Smooth muscle cell (in vitro differentiated cells): ENCODE measurements at regions not wholly inside any gene's neighbourhood (a gene's known extent, or its start where the extent isn't known, plus 50 kb on each side); places are given as distances from the start of the nearest gene placed in this dataset.

Experiments
- DNase-seq: peaks from one replicate; lab custom pipeline; 2025; ENCODE audit not compliant: unreplicated experiment; lab: John Stamatoyannopoulos, UW
- H2AFZ ChIP-seq: fragments of 200-600 bp; sonication (generic); 2 replicates; pipeline ENCODE4 v1.6.0; 2016; ENCODE audit warnings: antibody characterized with exemption, low read depth, mild to moderate bottlenecking
- H3F3A ChIP-seq: fragments of 200-600 bp; sonication (generic); 2 replicates; pipeline ENCODE4 v1.6.0; 2017; ENCODE audit warnings: antibody characterized with exemption, low read depth
- H3K27ac ChIP-seq: fragments of 200-600 bp; sonication (generic); 2 replicates; pipeline ENCODE4 v1.5.1; 2016; ENCODE audit warnings: low read depth, mild to moderate bottlenecking
- H3K27me3 ChIP-seq: fragments of 200-600 bp; sonication (generic); 2 replicates; pipeline ENCODE4 v1.6.1; 2016; ENCODE audit warnings: low read depth, mild to moderate bottlenecking
- H3K36me3 ChIP-seq: fragments of 200-600 bp; sonication (generic); 2 replicates; pipeline ENCODE4 v1.5.1; 2016; ENCODE audit warnings: low read depth
- H3K4me1 ChIP-seq: fragments of 200-600 bp; sonication (generic); 2 replicates; pipeline ENCODE4 v1.5.1; 2016; ENCODE audit warnings: low read depth
- H3K4me2 ChIP-seq: fragments of 200-600 bp; sonication (generic); 2 replicates; pipeline ENCODE4 v1.6.0; 2016; ENCODE audit warnings: mild to moderate bottlenecking
- H3K4me3 ChIP-seq: fragments of 200-600 bp; sonication (generic); 2 replicates; pipeline ENCODE4 v1.5.1; 2016; ENCODE audit warnings: mild to moderate bottlenecking
- H3K79me2 ChIP-seq: fragments of 200-600 bp; sonication (generic); 2 replicates; pipeline ENCODE4 v1.6.0; 2016; ENCODE audit warnings: low read depth, mild to moderate bottlenecking
- H3K9ac ChIP-seq: fragments of 200-600 bp; sonication (generic); 2 replicates; pipeline ENCODE4 v1.6.0; 2016; ENCODE audit warnings: low read depth
- H3K9me3 ChIP-seq: fragments of 200-600 bp; sonication (generic); replicated peaks from 2 replicates; pipeline ENCODE4 v1.5.1; 2016; ENCODE audit warnings: low read depth
- H4K20me1 ChIP-seq: fragments of 200-600 bp; sonication (generic); 2 replicates; pipeline ENCODE4 v1.6.0; 2016; ENCODE audit warnings: low read depth
- CTCF ChIP-seq: fragments of 200-600 bp; sonication (generic); IDR thresholded peaks from 2 replicates; pipeline ENCODE4 v1.5.1; 2017; ENCODE audit warnings: borderline replicate concordance, mild to moderate bottlenecking, antibody characterized with exemption; ENCODE audit not compliant: insufficient read depth, poor library complexity, severe bottlenecking
- WGBS: methylation state at CpG from one replicate; pipeline ENCODE4 v1.1.7; 2016; ENCODE audit warnings: low lambda C conversion rate; 5-methylcytosine and 5-hydroxymethylcytosine counted together

- WGBS: 97% methylated on average over 1 of the region's 1 CpG
- Histone ChIP-seq H3K27ac (no peak overlapping the region), H3K36me3 (no peaks in the 10 kb centered on the region), H3K9ac (no peak overlapping the region), H3K9me3 (no peaks in the 10 kb centered on the region), H3K27me3 (no peaks in the 10 kb centered on the region), H3K4me2 (no peak overlapping the region), H2AFZ (no peak overlapping the region), H3K4me3 (no peak overlapping the region), H4K20me1 (no peaks in the 10 kb centered on the region), H3K4me1 (peaks cover 10% of the 10 kb centered on the region), H3K79me2 (no peaks in the 10 kb centered on the region), H3F3A (peaks cover 7% of the 10 kb centered on the region)
- no peak for TF ChIP-seq CTCF
- no peak for DNase-seq
Observed at GRCh38 chr1:172970186-172970585, 80.6 kb downstream of the TNFSF18 start.

GRCh38 chr1:172971241-172971640 is 79.5 kb downstream of the TNFSF18 start:
- H3K27ac ChIP-seq: no peak overlapping the region
- no peak overlapping the region for H3K4me3 ChIP-seq
- peak overlapping the region; percentile 19 for H3K4me2 ChIP-seq
- H4K20me1 ChIP-seq: no peaks in the 10 kb centered on the region
- H3K4me1 ChIP-seq: peaks cover 10% of the 10 kb centered on the region
- H3K27me3 ChIP-seq: no peaks in the 10 kb centered on the region
- H3K9ac ChIP-seq: no peak overlapping the region
- TF ChIP-seq CTCF: no peak
- peaks cover 7% of the 10 kb centered on the region for H3F3A ChIP-seq
- 57% methylated on average over 4 of the region's 4 CpGs for WGBS
- H3K79me2 ChIP-seq: no peaks in the 10 kb centered on the region
- H3K36me3 ChIP-seq: no peaks in the 10 kb centered on the region
- H3K9me3 ChIP-seq: no peaks in the 10 kb centered on the region
- peak overlapping the region; percentile 14 for H2AFZ ChIP-seq
- no peak for DNase-seq

GRCh38 chr1:172972258-172972657 is 78.5 kb downstream of the TNFSF18 start:
- WGBS: 81% methylated on average over 2 of the region's 2 CpGs
- Histone ChIP-seq H2AFZ (no peak overlapping the region), H3K27ac (no peak overlapping the region), H3K9ac (no peak overlapping the region), H3F3A (peaks cover 7% of the 10 kb centered on the region), H3K36me3 (no peaks in the 10 kb centered on the region), H3K9me3 (no peaks in the 10 kb centered on the region), H3K4me1 (peaks cover 10% of the 10 kb centered on the region), H3K79me2 (no peaks in the 10 kb centered on the region), H3K4me3 (no peak overlapping the region), H3K27me3 (no peaks in the 10 kb centered on the region), H3K4me2 (no peak overlapping the region), H4K20me1 (no peaks in the 10 kb centered on the region)
- DNase-seq: no peak
- TF ChIP-seq CTCF: no peak

GRCh38 chr1:172973424-172973823 is 77.3 kb downstream of the TNFSF18 start:
- no peak overlapping the region for H3K4me2 ChIP-seq
- peaks cover 7% of the 10 kb centered on the region for H3F3A ChIP-seq

More at GRCh38 chr1:172973424-172973823, 77.3 kb downstream of the TNFSF18 start:
- Histone ChIP-seq H3K4me1 (peaks cover 10% of the 10 kb centered on the region), H2AFZ (peak overlapping the region; percentile 28), H3K9me3 (no peaks in the 10 kb centered on the region), H4K20me1 (no peaks in the 10 kb centered on the region), H3K36me3 (no peaks in the 10 kb centered on the region), H3K79me2 (no peaks in the 10 kb centered on the region), H3K27ac (no peak overlapping the region), H3K27me3 (no peaks in the 10 kb centered on the region), H3K9ac (no peak overlapping the region), H3K4me3 (no peak overlapping the region)
- DNase-seq: no peak
- WGBS: 74% methylated on average over 4 of the region's 4 CpGs
- TF ChIP-seq CTCF: no peak
